IPS-18c (cell line): ENCODE measurements at regions not wholly inside any gene's neighbourhood (a gene's known extent, or its start where the extent isn't known, plus 50 kb on each side); places are given as distances from the start of the nearest gene placed in this dataset.
A peak's percentile ranks its signal among the peaks of the same experiment; 100 is the strongest.

Experiments used
- H3K4me3 ChIP-seq: 2 replicates; pipeline ENCODE4 v1.7.0; 2013; ENCODE audit warnings: low read depth, mild to moderate bottlenecking, low read length, moderate library complexity; ENCODE audit not compliant: insufficient read depth
- H3K9me3 ChIP-seq: one replicate; pipeline ENCODE4 v1.6.1; 2013; ENCODE audit warnings: mild to moderate bottlenecking, low read length, moderate library complexity; ENCODE audit not compliant: control insufficient read depth, insufficient read depth

DNA sequence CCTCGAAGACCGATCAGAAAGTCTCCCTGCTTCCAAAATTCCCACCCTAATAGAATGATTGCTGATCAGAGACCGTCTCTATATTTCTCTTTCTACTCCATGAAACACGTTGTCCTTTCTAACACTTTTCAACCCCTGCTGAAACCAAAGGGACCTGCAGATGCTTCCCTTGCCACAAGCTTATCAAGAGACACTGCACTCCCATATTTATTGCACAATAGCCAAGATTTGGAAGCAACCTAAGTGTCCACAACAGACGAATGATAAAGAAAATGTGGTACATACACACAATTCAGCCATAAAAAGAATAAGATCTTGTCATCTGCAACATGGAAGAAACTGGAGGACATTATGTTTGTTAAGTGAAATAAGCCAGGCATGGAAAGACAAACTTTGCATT, 125.1 kb downstream of the FOXD1 start:
- Histone ChIP-seq H3K4me3 (no peak overlapping the region), H3K9me3 (no peaks in the 10 kb centered on the region)

DNA sequence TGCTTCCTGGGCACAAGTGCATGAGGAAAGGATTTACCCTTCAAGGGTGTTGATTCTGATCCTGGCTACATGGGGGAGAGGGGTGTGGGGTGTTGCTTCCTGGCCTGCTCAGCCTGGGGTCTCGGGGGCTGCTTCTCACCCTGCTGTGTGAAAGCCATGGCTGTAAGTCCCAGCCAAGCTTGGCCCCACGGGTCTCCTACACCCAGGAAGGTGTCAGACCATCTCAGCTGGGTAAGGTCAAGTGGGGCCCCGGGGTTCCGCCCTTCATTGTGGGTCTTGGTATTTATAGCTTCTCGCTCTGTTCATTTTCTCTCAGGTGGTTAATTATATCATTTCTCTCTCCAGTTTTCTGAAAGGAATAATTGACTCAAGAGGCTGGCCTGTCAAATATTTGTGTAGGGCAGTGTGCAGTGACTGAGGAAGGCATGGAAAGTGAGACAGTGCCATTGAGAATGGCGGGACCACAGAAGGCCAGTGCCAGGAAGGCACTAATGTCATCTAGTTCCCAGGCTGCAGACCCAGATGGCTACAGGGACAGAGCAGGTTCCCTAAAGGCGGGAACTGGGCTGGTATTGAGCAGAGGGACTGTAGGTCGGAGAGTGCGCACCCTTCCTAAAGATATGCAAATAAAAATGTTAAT, 126.0 kb downstream of the FOXD1 start:
- H3K4me3 ChIP-seq = no peak overlapping the region
- no peaks in the 10 kb centered on the region for H3K9me3 ChIP-seq

DNA sequence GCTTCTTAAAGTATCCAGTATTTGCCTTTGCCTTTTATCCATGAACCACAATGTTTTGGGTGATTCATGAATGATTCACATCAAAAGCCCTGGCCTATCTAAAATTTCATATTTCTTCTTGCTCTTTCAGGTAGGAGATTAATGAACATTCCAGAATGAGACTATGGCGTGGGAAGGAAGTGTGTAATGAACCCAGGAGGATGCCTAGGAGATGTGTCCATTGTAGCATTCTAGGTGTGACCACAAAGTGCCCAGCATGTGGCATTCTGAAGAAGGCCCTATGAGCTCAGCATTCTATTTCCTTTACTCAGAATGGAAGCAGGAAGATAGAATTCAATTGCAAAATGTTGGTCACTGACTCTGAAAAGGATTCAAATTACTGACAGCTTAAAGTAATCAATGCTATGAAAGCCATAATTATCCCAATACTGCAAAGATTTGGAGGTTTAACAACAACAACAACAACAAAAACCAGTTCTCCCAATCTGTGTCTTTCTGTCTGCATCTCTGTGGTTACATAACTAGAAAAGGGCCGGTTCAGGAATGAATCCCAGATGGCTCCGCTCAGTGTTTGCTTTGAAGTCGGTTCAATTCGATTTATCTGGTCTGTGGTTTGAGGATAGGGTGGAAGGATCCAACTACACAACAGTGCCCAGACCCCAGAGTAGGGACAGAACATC, 126.7 kb downstream of the FOXD1 start:
- H3K4me3 ChIP-seq = no peak overlapping the region
- no peaks in the 10 kb centered on the region for H3K9me3 ChIP-seq

GRCh38 chr5:73319036-73319435, 129.5 kb downstream of the FOXD1 start:
- H3K9me3 ChIP-seq = no peaks in the 10 kb centered on the region
- no peak overlapping the region for H3K4me3 ChIP-seq

DNA sequence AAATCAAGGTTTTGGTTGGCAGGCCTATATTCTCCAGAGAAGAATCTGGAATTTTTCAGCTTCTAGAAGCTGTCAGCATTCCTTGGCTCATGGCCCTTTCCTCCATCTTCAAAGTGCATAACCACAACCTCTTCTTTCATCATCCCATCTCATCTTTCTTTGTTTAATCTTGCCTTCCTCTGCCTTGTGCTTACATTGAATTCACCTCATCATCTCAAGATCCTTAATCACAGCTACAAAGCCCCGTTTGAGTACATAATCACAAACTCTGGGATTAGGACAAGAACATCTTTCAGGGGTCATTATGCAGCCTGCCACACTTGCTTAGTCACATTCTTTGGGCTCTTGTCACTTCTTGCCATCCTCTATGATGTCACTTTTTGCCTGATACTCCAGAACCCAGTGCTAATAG, 130.3 kb downstream of the FOXD1 start:
- Histone ChIP-seq H3K4me3 (no peak overlapping the region), H3K9me3 (no peaks in the 10 kb centered on the region)

- H3K9me3 ChIP-seq = no peaks in the 10 kb centered on the region
- H3K4me3 ChIP-seq = no peak overlapping the region
Observed at GRCh38 chr5:73317523-73317922, 131.1 kb downstream of the FOXD1 start.

- H3K9me3 ChIP-seq = no peaks in the 10 kb centered on the region
- no peak overlapping the region for H3K4me3 ChIP-seq
Observed at GRCh38 chr5:73314395-73315257, 134.0 kb downstream of the FOXD1 start.

DNA sequence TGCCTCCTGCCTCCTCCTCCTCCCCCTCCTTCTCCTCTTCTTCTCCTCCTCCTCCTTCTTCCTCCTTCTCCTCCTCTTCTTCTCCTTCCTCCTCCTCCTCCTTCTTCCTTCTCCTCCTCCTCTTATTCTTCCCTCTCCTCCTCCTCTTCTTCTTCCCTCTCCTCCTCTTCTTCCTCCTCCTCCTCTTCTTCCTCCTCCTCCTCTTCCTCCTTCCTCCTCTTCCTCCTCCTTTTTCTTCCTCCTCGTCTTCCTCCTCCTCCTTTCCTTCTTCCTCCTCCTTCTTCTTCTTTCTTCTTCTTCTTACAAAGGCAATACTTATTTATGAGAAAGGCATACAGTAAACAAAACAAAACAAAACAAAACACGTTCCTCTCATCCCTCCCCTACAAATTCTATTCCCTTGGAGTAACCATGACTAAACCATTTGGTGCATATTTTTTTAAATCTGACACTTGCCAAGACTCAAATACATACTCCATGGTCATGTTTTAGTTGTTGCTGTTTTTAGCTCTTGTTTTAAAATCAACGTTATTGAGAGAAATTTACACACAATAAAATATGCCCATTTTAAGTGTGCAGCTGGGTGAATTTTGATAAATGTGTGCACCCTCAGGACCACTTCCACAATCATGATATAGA, 135.6 kb downstream of the FOXD1 start:
- H3K9me3 ChIP-seq = no peaks in the 10 kb centered on the region
- no peak overlapping the region for H3K4me3 ChIP-seq

GRCh38 chr5:73312146-73312871, 136.3 kb downstream of the FOXD1 start:
- Histone ChIP-seq H3K4me3 (no peak overlapping the region), H3K9me3 (no peaks in the 10 kb centered on the region)

DNA sequence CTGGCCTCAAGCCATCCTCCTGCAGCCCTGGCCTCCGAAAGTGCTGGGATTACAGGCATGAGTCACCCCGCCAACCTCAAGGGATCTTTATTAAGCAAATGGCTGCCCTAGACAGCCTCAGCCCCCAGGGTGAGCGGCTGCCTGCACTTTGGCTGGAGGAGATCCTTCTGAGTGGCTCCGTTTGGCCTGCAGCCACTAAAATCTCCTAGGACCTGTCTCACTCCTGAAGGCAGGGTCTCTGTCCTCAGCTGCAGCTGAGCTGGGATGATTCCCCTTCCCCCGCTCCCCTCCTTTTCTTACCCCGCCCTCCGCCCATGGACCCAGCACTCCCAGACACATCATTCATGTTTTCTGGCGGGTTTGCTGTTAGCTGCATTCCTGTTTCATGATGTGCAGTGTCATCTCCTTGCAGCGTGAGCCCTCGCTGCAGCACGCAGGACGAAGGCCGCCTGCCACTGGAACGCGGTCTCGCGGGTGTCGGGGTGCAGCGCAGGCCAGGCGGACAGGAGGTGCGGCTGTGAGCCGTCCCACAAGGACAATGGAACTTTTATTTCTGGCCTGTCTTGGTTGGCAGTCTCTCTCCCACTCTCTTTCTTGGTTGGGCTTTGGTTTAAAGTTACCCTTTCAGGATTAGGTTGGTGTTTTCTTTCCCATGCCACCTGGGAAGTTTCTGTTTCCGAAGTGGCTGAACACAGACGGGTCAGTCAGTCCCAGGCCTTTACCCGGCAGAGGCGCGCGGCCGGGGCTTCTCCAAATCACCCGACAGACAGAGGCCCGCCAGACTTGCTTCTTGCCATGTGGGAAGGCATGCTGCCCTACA, 137.1 kb downstream of the FOXD1 start:
- H3K4me3 ChIP-seq = peak overlapping the region; percentile 32
- H3K9me3 ChIP-seq = no peaks in the 10 kb centered on the region

- peaks cover 4% of the 10 kb centered on the region for H3K9me3 ChIP-seq
- no peak overlapping the region for H3K4me3 ChIP-seq
Observed at GRCh38 chr5:73307645-73308355, 134.8 kb downstream of the TMEM174 start.

- peaks cover 4% of the 10 kb centered on the region for H3K9me3 ChIP-seq
- no peak overlapping the region for H3K4me3 ChIP-seq
Observed at GRCh38 chr5:73306741-73307275, 133.8 kb downstream of the TMEM174 start.

DNA sequence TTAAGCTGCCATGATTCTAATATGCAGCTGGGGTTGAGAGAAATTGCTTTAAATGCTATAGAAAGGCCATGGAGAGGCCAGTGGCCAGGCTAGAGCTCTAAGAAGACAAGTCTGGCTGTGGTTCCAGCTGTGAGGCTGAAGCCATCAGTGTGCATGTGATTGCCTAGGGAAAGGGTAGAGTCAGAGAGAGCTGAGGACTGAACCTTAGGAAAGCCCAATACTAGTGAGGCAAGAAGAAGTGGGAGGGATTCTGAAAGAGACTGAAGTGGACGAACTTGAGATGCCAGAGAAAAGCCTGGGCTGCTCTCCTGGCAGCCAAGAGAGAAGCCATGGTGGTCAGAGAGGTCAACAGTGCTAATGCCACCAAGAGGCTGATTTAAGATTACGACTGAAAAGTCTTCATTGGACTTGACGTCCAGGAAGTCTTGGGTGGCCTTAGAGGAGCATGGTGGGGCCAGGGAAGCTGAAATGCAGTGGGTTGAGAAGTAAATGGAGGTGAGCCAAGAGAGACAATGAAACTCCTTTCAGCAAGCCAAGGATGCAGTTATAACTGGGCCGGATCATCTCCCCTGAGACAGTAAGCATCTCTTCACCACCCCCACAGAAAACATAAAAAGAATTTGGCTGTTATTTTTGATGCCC, 133.2 kb downstream of the TMEM174 start:
- no peak overlapping the region for H3K4me3 ChIP-seq

GRCh38 chr5:73305386-73305785, 132.4 kb downstream of the TMEM174 start:
- Histone ChIP-seq H3K9me3 (peaks cover 6% of the 10 kb centered on the region), H3K4me3 (no peak overlapping the region)

More for the DNA sequence above, 133.2 kb downstream of the TMEM174 start:
- H3K9me3 ChIP-seq = peaks cover 4% of the 10 kb centered on the region

- peaks cover 6% of the 10 kb centered on the region for H3K9me3 ChIP-seq
- H3K4me3 ChIP-seq = no peak overlapping the region
Observed at GRCh38 chr5:73304381-73304780, 131.4 kb downstream of the TMEM174 start.
